DOHH2 (cell line): ENCODE measurements at regions not wholly inside any gene's neighbourhood (a gene's known extent, or its start where the extent isn't known, plus 50 kb on each side); places are given as distances from the start of the nearest gene placed in this dataset.

Source experiments
- H3F3A ChIP-seq: fragments of 200-600 bp; sonication (generic), shearing (Covaris generic); 2 replicates; pipeline ENCODE4 v1.6.0; 2016; ENCODE audit warnings: antibody characterized with exemption, mild to moderate bottlenecking; ENCODE audit not compliant: control insufficient read depth, insufficient read depth
- H3K27ac ChIP-seq: fragments of 200-600 bp; sonication (generic); 2 replicates; pipeline ENCODE4 v1.5.1; 2014; ENCODE audit warnings: low read depth, mild to moderate bottlenecking, low read length, moderate library complexity
- H3K27me3 ChIP-seq: fragments of 200-600 bp; sonication (generic); 2 replicates; pipeline ENCODE4 v1.6.1; 2014; ENCODE audit warnings: mild to moderate bottlenecking, low read length, mixed read lengths; ENCODE audit not compliant: control insufficient read depth
- H3K36me3 ChIP-seq: fragments of 200-600 bp; sonication (generic); 2 replicates; pipeline ENCODE4 v1.6.1; 2014; ENCODE audit warnings: mild to moderate bottlenecking, low read length, moderate library complexity, mixed read lengths; ENCODE audit not compliant: control insufficient read depth
- H3K4me1 ChIP-seq: fragments of 200-600 bp; sonication (generic); 2 replicates; pipeline ENCODE4 v1.6.1; 2014; ENCODE audit warnings: mild to moderate bottlenecking, low read length, mixed read lengths; ENCODE audit not compliant: control insufficient read depth
- H3K4me2 ChIP-seq: fragments of 200-600 bp; sonication (generic); 2 replicates; pipeline ENCODE4 v1.6.0; 2014; ENCODE audit warnings: mild to moderate bottlenecking, low read length, moderate library complexity
- H3K4me3 ChIP-seq: fragments of 200-600 bp; sonication (generic); 2 replicates; pipeline ENCODE4 v1.5.1; 2014; ENCODE audit warnings: mild to moderate bottlenecking, low read length, mixed read lengths
- H3K79me2 ChIP-seq: fragments of 200-600 bp; sonication (generic); 2 replicates; pipeline ENCODE4 v1.6.1; 2014; ENCODE audit warnings: mild to moderate bottlenecking, low read length, mixed read lengths; ENCODE audit not compliant: control insufficient read depth
- H3K9me2 ChIP-seq: fragments of 200-600 bp; sonication (generic); replicated peaks from 2 replicates; pipeline ENCODE4 v1.6.1; 2014; ENCODE audit warnings: mild to moderate bottlenecking, low read length, mixed read lengths; ENCODE audit not compliant: control insufficient read depth
- H3K9me3 ChIP-seq: fragments of 200-600 bp; sonication (generic); 2 replicates; pipeline ENCODE4 v1.6.1; 2014; ENCODE audit warnings: antibody characterized with exemption, low read length, mixed read lengths; ENCODE audit not compliant: control insufficient read depth, insufficient read depth
- H4K20me1 ChIP-seq: fragments of 200-600 bp; sonication (generic); 2 replicates; pipeline ENCODE4 v1.6.0; 2014; ENCODE audit warnings: low read depth, mild to moderate bottlenecking, antibody characterized with exemption, low read length, moderate library complexity; ENCODE audit not compliant: control insufficient read depth, insufficient read depth
- CTCF ChIP-seq: fragments of 200-600 bp; sonication (generic); IDR thresholded peaks from one replicate; pipeline ENCODE4 v1.5.1; 2014; ENCODE audit warnings: antibody characterized with exemption, mild to moderate bottlenecking, low read depth, low read length; ENCODE audit not compliant: poor library complexity, severe bottlenecking
- EZH2phosphoT487 ChIP-seq: fragments of 200-600 bp; sonication (generic); IDR thresholded peaks from 2 replicates; pipeline ENCODE4 v1.6.1; 2017; ENCODE audit warnings: borderline replicate concordance, mild to moderate bottlenecking, antibody characterized with exemption, low read length, moderate library complexity, mixed read lengths

- Histone ChIP-seq H3K9me2 (no peaks in the 10 kb centered on the region), H3K27me3 (no peaks in the 10 kb centered on the region)
These were observed 1010.3 kb downstream of the NAALADL2 start for GRCh38 chr3:175869404-175869803.

GRCh38 chr3:175868626-175869025, 1009.5 kb downstream of the NAALADL2 start:
- Histone ChIP-seq H4K20me1 (no peaks in the 10 kb centered on the region), H3F3A (no peaks in the 10 kb centered on the region), H3K36me3 (no peaks in the 10 kb centered on the region), H3K27me3 (no peaks in the 10 kb centered on the region), H3K4me1 (no peaks in the 10 kb centered on the region), H3K4me2 (no peak overlapping the region), H3K79me2 (no peaks in the 10 kb centered on the region), H3K4me3 (no peak overlapping the region), H3K9me2 (no peaks in the 10 kb centered on the region), H3K27ac (no peak overlapping the region), H3K9me3 (no peaks in the 10 kb centered on the region)
- TF ChIP-seq CTCF: no peak
- TF ChIP-seq EZH2phosphoT487: no peak

More at GRCh38 chr3:175869404-175869803, 1010.3 kb downstream of the NAALADL2 start:
- no peaks in the 10 kb centered on the region for H3K36me3 ChIP-seq
- H3K4me2 ChIP-seq: no peak overlapping the region
- H3K9me3 ChIP-seq: no peaks in the 10 kb centered on the region
- no peak overlapping the region for H3K4me3 ChIP-seq
- H4K20me1 ChIP-seq: no peaks in the 10 kb centered on the region
- no peak overlapping the region for H3K27ac ChIP-seq
- no peaks in the 10 kb centered on the region for H3K4me1 ChIP-seq
- H3K79me2 ChIP-seq: no peaks in the 10 kb centered on the region
- H3F3A ChIP-seq: no peaks in the 10 kb centered on the region
- TF ChIP-seq EZH2phosphoT487 (no peak), CTCF (no peak)

GRCh38 chr3:175865724-175866123, 1006.6 kb downstream of the NAALADL2 start:
- H3F3A ChIP-seq: no peaks in the 10 kb centered on the region
- H3K27me3 ChIP-seq: no peaks in the 10 kb centered on the region

More at GRCh38 chr3:175865724-175866123, 1006.6 kb downstream of the NAALADL2 start:
- Histone ChIP-seq H3K79me2 (no peaks in the 10 kb centered on the region), H3K4me2 (no peak overlapping the region), H3K4me1 (no peaks in the 10 kb centered on the region), H3K36me3 (no peaks in the 10 kb centered on the region), H4K20me1 (no peaks in the 10 kb centered on the region), H3K9me2 (no peaks in the 10 kb centered on the region), H3K27ac (no peak overlapping the region), H3K4me3 (no peak overlapping the region), H3K9me3 (no peaks in the 10 kb centered on the region)
- TF ChIP-seq CTCF (no peak), EZH2phosphoT487 (no peak)
